Naive thymus-derived CD8-positive, alpha-beta T cell (primary cell): ENCODE measurements at regions not wholly inside any gene's neighbourhood (a gene's known extent, or its start where the extent isn't known, plus 50 kb on each side); places are given as distances from the start of the nearest gene placed in this dataset.

Experiments used
- ATAC-seq, 2 donors: fragments of 150-1000 bp; cut with Tn5 transposase in 1 of 2; sonication (Bioruptor Pico), chemical (Tn5 transposase) in 1 of 2; 1 replicate in 1 of 2; 2 replicates in 1 of 2; pipeline ENCODE4 v1.10.0; 2021; ENCODE audit warnings: mild to moderate bottlenecking in 2 of 2, moderate library complexity in 2 of 2
- POLR2A ChIA-PET: fragments of 350-600 bp; sonication (Branson Sonifier 250); formaldehyde crosslinking; loops from one replicate; lab custom pipeline; 2021; ENCODE audit warnings: antibody characterized with exemption; lab: Charles Lee
- DNase-seq, 10 donors: peaks; one replicate each; pipeline versions ENCODE4 v3.0.0 to v3.0.0-alpha.2; 2020 to 2022
- H3K27ac Mint-ChIP-seq, 10 donors: one replicate each; pipeline ENCODE4 v1.8.0; 2020 to 2022; ENCODE audit warnings: mild to moderate bottlenecking in 10 of 10, mixed read lengths in 10 of 10, moderate library complexity in 4 of 10, inconsistent platforms in 1 of 10
- H3K27me3 Mint-ChIP-seq, 5 donors: one replicate each; pipeline ENCODE4 v1.8.0; 2021 to 2022; ENCODE audit warnings: mixed read lengths in 5 of 5
- H3K36me3 Mint-ChIP-seq, 3 donors: one replicate each; pipeline ENCODE4 v1.8.0; 2020 to 2022; ENCODE audit warnings: mixed read lengths in 3 of 3, mild to moderate bottlenecking in 2 of 3, inconsistent platforms in 1 of 3
- H3K4me1 Mint-ChIP-seq, 4 donors: one replicate each; pipeline ENCODE4 v1.8.0; 2021 to 2022; ENCODE audit warnings: mixed read lengths in 4 of 4
- H3K4me3 Mint-ChIP-seq, 10 donors: one replicate each; pipeline ENCODE4 v1.8.0; 2020 to 2022; ENCODE audit warnings: mild to moderate bottlenecking in 10 of 10, mixed read lengths in 10 of 10, moderate library complexity in 6 of 10, inconsistent platforms in 1 of 10
- H3K9me3 Mint-ChIP-seq, 9 donors: one replicate each; pipeline ENCODE4 v1.8.0; 2020 to 2022; ENCODE audit warnings: mixed read lengths in 9 of 9, mild to moderate bottlenecking in 3 of 9, inconsistent platforms in 1 of 9, moderate library complexity in 1 of 9

DNA sequence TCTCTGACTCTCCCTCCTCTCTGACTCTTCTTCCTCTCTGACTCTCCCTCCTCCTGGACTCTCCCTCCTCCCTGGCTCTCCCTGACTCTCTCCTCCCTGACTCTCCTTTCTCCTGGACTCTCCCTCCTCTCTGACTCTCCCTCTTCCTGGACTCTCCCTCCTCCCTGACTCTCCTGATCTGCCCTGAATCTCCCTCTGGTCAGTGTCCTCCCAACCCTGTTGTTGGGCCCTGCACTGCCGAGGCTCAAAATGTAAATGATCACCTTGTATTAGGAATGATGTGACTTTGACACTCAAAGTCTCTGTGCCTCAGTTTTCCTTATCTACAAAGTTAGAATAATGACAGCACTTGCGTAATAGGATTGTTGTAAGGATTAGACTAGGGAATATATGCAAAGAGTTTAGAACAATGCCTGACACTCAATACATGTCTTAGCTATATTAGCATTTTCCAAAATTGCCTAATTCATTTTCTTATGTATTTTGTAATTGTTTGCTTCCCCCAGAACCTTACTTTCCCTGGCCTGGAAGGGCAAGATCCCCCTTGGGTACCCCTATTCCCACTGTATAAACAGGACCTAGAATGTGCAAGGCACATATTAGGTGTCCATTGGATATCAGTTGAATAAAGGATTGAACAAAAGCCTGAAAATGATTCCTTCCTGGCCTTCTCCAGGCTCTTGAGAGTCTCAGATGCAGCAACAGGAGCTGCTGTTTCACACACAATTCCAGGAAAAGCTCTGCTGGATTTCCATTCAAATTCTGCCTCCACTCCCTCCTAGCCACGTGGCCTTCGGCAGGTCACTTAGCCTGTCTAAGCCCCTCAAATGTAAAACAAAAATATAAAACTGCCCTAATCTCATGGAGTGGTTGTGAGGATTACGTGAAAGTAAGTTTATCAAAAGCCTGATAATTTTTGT is 170.1 kb downstream of the INHBB start:
- H3K4me3 Mint-ChIP-seq: no peak overlapping the region
- H3K27me3 Mint-ChIP-seq: peaks cover 7 to 17% (median 11%) of the 10 kb centered on the region in 5 donors
- peaks cover 0 to 4% (median 0%) of the 10 kb centered on the region in 4 donors for H3K4me1 Mint-ChIP-seq
- POLR2A ChIA-PET: no interaction called here
- no peak for DNase-seq
- ATAC-seq: no peak
- no peaks in the 10 kb centered on the region for H3K36me3 Mint-ChIP-seq
- H3K27ac Mint-ChIP-seq: peak overlapping the region in 1 of 10 donors; percentile 19
- peaks cover 0 to 1% (median 0%) of the 10 kb centered on the region in 9 donors for H3K9me3 Mint-ChIP-seq

DNA sequence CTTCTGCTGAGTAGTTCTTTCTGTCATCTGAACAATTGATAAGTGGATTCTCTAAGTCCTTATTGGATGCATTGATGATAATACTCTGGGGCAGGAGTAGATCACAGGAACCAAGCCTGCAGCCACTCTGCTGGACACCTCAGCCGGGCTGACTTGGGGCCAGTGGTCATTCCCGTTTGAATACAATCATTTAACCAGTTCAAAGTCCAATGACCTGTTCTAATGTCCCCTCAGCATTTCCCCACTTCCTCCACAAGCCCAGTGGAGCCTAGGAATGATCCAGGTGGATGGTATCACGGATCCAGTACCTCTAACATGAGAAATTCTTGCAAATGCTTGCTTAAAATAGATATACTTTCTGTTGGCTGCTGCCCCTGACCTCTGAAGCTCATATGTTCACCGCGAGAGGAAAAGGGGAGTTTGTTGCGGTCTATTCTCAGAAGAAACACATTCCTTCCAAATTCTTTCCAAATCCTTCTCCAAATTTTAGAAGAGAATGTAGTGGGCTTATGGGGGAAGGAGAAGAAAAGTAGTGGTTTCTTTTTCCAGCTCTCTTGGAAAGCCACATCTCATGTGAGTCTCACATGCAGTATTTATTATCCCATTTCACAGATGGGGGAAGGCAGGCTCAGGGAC is 170.9 kb downstream of the INHBB start:
- Mint-ChIP-seq H3K27me3 (peaks cover 7 to 24% (median 15%) of the 10 kb centered on the region in 5 donors), H3K9me3 (peaks cover 0 to 1% (median 0%) of the 10 kb centered on the region in 9 donors), H3K4me1 (peaks cover 0 to 4% (median 0%) of the 10 kb centered on the region in 4 donors), H3K36me3 (no peaks in the 10 kb centered on the region), H3K27ac (no peak overlapping the region), H3K4me3 (no peak overlapping the region)
- DNase-seq (no peak), ATAC-seq (no peak)
- POLR2A ChIA-PET: no interaction called here

DNA sequence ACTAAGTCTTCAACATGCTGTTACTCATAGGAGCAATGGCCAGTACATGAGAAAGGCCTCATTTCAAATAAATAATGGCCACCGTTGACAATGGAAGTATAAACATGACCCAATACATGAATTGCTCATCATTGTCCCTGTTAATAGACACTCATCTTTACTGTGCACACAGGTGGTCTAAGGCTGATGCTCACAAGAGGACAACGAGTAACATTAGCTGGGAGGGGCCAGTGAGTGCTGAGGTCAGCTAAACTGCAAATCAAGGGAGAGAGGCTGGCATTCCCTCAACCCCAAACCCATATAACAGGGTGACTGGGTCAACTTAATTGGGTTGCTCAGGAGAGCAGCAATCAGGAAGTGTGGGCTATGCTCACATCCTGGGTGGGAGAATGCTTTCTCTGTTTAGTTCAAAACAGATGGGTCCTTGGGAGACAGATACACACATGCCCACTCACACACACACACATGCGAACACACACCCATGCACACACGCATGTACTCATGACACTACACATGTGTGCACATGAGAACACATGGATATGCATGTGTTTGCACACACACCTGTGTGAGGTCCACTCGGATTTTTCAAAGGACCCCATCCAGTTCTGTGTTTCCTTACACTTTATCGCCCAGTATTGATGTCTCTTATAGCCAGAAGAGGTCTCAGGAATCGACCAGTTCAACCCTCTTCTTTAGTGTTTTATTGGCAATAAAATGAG is 172.0 kb downstream of the INHBB start:
- H3K4me3 Mint-ChIP-seq: no peak overlapping the region
- H3K36me3 Mint-ChIP-seq: no peaks in the 10 kb centered on the region
- no peak overlapping the region for H3K27ac Mint-ChIP-seq
- peaks cover 0 to 4% (median 0%) of the 10 kb centered on the region in 4 donors for H3K4me1 Mint-ChIP-seq
- ATAC-seq (no peak), DNase-seq (no peak)
- H3K9me3 Mint-ChIP-seq: peaks cover 0 to 1% (median 0%) of the 10 kb centered on the region in 9 donors
- POLR2A ChIA-PET: no interaction called here
- peaks cover 7 to 36% (median 22%) of the 10 kb centered on the region in 5 donors for H3K27me3 Mint-ChIP-seq

DNA sequence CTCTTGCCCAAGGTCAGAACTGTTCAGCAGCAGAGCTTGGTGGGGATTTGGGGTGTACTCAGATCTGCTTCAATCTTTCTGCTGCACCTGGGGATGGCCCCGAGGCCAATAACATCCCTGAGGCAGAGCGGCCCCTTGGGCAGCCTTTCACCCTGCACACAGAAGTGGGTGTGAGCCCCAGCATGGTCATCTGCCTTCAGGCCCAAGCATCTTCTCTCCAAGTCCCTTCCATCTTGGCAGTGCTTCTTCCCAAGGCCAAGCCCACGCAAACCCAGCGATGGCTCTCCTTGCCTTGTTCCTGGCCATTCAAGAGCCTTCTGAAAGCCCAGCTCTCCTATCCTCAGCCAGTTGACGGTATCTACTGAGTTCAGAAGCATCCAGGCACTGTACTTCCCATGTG is 172.9 kb downstream of the INHBB start:
- Mint-ChIP-seq H3K4me3 (no peak overlapping the region), H3K4me1 (peaks cover 0 to 4% (median 0%) of the 10 kb centered on the region in 4 donors), H3K36me3 (no peaks in the 10 kb centered on the region), H3K27ac (no peak overlapping the region), H3K27me3 (peaks cover 7 to 45% (median 26%) of the 10 kb centered on the region in 5 donors), H3K9me3 (peaks cover 0 to 1% (median 0%) of the 10 kb centered on the region in 9 donors)
- DNase-seq (no peak), ATAC-seq (no peak)
- POLR2A ChIA-PET: no interaction called here

DNA sequence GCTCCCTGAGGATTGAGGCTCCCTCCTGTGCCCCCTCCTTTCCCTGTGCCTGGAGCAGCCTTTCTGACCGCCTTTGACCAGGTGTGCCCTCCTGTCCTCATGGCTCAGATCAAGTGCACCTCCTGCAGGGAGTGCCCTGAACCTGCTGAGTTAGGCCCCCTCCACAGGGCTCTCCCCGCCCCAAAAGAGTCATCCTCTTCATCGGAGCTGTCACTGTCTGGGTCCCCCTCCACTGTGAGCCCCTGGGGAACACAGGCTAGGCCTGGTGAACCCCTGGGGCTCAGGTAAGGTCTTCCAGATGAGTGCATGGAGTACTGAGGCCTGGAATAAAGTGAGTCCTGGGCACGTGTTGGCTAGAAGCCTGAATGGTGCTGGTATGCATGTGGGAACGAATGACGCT is 173.5 kb downstream of the INHBB start:
- DNase-seq (no peak), ATAC-seq (no peak)
- peaks cover 9 to 49% (median 26%) of the 10 kb centered on the region in 5 donors for H3K27me3 Mint-ChIP-seq
- no peak overlapping the region for H3K27ac Mint-ChIP-seq
- POLR2A ChIA-PET: no interaction called here
- peaks cover 0 to 1% (median 0%) of the 10 kb centered on the region in 9 donors for H3K9me3 Mint-ChIP-seq
- H3K4me1 Mint-ChIP-seq: peaks cover 0 to 2% (median 0%) of the 10 kb centered on the region in 4 donors
- no peak overlapping the region for H3K4me3 Mint-ChIP-seq
- no peaks in the 10 kb centered on the region for H3K36me3 Mint-ChIP-seq

DNA sequence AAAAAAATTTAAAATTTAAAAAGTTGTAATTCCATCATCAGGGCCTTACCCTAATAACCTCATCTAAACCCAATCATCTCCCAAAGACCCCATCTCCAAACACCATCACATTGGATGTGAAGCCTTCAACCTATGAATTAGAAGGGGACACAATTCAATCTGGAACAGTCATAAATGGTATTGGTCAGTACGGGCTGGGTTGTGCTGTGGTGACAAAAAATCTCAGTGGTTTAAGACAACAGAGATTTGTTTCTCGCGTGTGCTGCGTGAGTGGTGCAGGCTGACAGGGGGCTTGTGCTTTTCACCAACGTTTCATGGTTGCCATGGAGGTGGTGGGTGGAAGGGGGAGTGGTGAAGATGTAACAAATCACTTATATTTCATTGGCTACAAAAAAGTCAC is 174.5 kb downstream of the INHBB start:
- POLR2A ChIA-PET: no interaction called here
- Mint-ChIP-seq H3K36me3 (no peaks in the 10 kb centered on the region), H3K4me1 (peaks cover 0 to 2% (median 0%) of the 10 kb centered on the region in 4 donors), H3K4me3 (no peak overlapping the region), H3K9me3 (peaks cover 0 to 1% (median 0%) of the 10 kb centered on the region in 9 donors), H3K27me3 (peaks cover 10 to 49% (median 34%) of the 10 kb centered on the region in 5 donors), H3K27ac (no peak overlapping the region)
- ATAC-seq (no peak), DNase-seq (no peak)

DNA sequence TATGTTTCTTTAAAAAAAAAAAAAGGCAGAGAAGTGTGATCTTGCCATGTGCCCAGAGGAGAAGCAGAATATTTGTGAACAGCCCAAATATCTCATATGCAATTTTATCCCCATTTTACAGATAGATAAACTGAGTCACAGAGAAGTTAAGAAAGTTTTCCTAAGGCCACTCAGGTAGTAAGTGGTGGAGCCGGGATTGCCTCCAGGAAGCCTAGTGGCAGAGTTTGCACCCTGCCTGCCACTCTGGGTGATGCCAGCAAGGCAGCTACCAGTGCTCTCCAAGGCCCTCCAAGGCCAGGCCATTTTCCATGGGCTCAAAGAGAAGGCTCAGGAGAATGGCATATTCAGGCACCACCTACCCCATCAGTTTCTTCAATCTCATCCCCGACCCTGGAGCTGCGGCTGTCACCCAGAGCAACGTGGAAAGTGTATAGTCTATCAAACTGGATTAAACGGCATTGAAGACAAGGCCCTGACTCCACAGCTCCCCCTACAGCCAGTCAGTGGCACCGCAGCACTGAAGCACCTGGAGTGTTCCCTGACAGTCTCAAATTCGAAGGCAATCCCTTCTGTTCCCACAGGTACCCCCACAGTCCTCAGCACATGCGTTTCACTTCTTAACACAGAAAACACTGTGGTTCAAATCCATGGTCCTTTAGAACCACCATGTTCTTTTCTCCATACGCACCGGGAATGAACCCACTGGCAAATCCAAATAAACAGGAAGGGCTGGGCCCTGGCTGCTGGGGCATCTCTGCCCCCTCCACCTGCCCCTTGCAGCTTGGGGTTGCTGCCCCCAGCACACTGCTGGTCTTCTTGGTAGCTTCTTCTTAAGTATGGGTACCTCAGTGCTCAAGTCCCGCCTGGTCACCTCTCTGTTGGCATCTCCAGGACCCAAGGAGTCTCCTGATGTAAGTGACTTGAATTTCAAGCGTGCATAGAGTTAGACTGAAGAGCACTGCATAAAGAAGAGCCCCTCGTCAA is 175.3 kb downstream of the INHBB start:
- Mint-ChIP-seq H3K36me3 (no peaks in the 10 kb centered on the region), H3K4me1 (no peaks in the 10 kb centered on the region), H3K27ac (peak overlapping the region in 1 of 10 donors; percentile 7), H3K9me3 (peaks cover 0 to 1% (median 0%) of the 10 kb centered on the region in 9 donors), H3K4me3 (peak overlapping the region in 1 of 10 donors; percentile 5), H3K27me3 (peaks cover 12 to 49% (median 35%) of the 10 kb centered on the region in 5 donors)
- POLR2A ChIA-PET: no interaction called here
- ATAC-seq: no peak
- no peak for DNase-seq

DNA sequence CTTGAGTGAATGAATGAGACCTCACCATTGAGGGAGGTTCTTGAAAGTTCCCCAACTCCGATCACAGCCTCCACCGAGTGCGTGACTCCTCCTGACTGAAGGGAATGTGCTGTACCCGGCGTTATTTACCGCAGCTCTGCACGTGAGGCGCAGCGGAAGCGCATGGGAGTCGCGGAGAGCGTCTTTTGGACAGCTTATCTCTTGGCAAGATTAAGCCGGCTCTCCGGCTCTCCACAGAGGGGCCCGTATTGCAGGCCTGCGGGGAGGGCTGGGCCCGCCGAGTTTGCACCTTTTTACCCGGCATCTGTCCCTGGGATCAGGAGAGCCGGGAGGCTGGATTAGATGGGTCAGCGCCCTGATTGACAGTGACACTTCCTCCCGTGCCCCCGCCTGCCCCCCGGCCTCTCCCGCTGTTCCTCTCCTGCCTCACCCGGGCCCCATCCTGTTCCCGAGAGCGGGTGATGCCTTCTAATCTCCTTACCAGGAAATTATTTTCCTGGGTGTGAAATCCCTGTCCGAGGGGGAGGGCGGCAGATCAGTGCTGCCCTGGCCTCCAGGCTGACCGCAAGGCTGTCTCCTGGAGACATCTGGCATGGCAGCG is 176.3 kb downstream of the INHBB start:
- H3K4me1 Mint-ChIP-seq: no peaks in the 10 kb centered on the region
- H3K4me3 Mint-ChIP-seq: no peak overlapping the region
- no peak for ATAC-seq
- POLR2A ChIA-PET: no interaction called here
- H3K27me3 Mint-ChIP-seq: peaks cover 11 to 48% (median 33%) of the 10 kb centered on the region in 5 donors
- no peak for DNase-seq
- H3K9me3 Mint-ChIP-seq: peaks cover 0 to 1% (median 0%) of the 10 kb centered on the region in 9 donors
- H3K36me3 Mint-ChIP-seq: no peaks in the 10 kb centered on the region
- no peak overlapping the region for H3K27ac Mint-ChIP-seq

DNA sequence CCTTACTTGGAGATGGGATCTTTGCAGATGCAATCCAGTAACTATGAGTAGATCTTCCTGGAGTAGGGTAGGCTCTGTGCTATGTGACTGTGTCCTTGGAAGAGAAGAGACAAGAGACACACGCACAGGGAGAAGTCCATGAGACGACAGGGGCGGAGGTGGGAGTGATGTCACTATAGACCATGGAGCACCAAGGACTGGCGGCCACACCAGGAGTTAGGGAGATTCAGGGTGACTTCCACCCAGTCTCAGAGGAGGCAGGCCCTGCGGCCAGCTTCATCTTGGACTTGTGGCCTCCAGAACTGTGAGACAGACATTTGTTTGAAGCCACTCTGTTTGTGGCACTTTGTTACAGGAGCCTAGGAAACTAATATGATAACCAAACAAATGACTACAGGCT is 177.8 kb downstream of the INHBB start:
- Mint-ChIP-seq H3K4me1 (no peaks in the 10 kb centered on the region), H3K4me3 (no peak overlapping the region), H3K36me3 (no peaks in the 10 kb centered on the region), H3K27me3 (peaks cover 7 to 51% (median 34%) of the 10 kb centered on the region in 5 donors), H3K27ac (no peak overlapping the region), H3K9me3 (peaks cover 0 to 1% (median 0%) of the 10 kb centered on the region in 9 donors)
- DNase-seq: no peak
- ATAC-seq: no peak
- POLR2A ChIA-PET: no interaction called here

DNA sequence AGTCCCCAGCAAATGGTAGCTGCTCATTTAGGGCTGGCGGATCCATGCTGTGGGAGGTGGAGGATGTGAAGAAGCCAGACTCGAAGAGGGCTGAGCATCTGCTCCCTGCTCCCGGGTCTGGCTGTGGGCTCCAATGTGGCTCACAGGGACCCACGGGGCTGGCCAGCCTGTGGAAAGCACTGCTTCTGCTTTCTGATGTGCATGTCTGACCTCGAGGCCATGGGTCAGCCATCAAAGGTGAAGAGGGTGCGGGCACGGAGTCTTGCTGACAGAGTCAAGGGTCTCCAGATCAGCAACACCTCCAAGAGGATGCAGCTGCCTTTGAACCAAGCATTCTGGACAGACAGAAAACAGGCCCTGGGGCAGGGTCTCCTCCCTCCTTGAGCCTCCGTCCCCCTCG is 178.2 kb downstream of the INHBB start:
- H3K4me3 Mint-ChIP-seq: no peak overlapping the region
- no peak overlapping the region for H3K27ac Mint-ChIP-seq
- H3K27me3 Mint-ChIP-seq: peaks cover 7 to 51% (median 34%) of the 10 kb centered on the region in 5 donors
- no peaks in the 10 kb centered on the region for H3K36me3 Mint-ChIP-seq
- peaks cover 0 to 1% (median 0%) of the 10 kb centered on the region in 9 donors for H3K9me3 Mint-ChIP-seq
- POLR2A ChIA-PET: no interaction called here
- ATAC-seq (no peak), DNase-seq (no peak)
- H3K4me1 Mint-ChIP-seq: no peaks in the 10 kb centered on the region
